ENCODE measurements at regions not wholly inside any gene's neighbourhood (a gene's known extent, or its start where the extent isn't known, plus 50 kb on each side); places are given as distances from the start of the nearest gene placed in this dataset.

DNA sequence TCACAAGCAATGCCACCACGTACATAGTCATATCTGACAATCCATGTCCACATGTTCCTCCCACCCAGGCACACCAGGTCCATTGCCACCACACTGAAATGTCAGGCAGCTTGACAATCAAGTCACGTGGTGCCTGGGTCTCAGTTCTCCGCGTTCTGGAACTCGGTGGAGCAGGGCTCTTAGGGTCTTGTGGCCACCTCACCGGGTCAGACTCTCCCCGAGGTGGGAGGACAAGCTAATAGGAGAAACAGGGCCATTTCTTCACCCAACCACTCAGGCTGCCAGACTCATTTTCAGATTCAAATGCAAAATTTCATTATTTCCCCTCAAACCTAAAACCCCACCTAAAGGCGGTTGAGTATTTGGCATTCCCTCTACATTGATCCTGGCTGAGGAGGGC lies 200.5 kb upstream of the GAS1 start:
- BruUV-seq (replicated peaks): no TSS peak
- Histone ChIP-seq H3K4me3 (ENCODE audit: low read depth, low read length, poor library complexity, severe bottlenecking) (no peak overlapping the region), H4K20me1 (ENCODE audit: insufficient read depth, low read length) (no peaks in the 10 kb centered on the region), H3K4me2 (ENCODE audit: low read length) (no peak overlapping the region), H3K79me2 (ENCODE audit: insufficient read depth, low read depth, low read length) (no peaks in the 10 kb centered on the region), H3K9me3 (ENCODE audit: low read length) (no peaks in the 10 kb centered on the region), H2AFZ (ENCODE audit: low read length) (no peak overlapping the region), H3K9me2 (ENCODE audit: insufficient read depth, low read length) (no peaks in the 10 kb centered on the region), H3K4me1 (ENCODE audit: insufficient read depth, low read length, poor library complexity, severe bottlenecking) (no peaks in the 10 kb centered on the region), H3K27ac (ENCODE audit: low read depth, low read length, poor library complexity, severe bottlenecking) (no peak overlapping the region), H3K36me3 (ENCODE audit: insufficient read depth, low read length) (no peaks in the 10 kb centered on the region)
- intact Hi-C loops (cut with micrococcal nuclease; ENCODE audit: unreplicated experiment): no loop called here
- ChIA-PET CTCF (ENCODE audit: unreplicated experiment) (no interaction called here), POLR2A (no interaction called here)
- TF ChIP-seq EZH2phosphoT487 (IDR thresholded peaks at IDR 0.05; ENCODE audit: borderline replicate concordance, low read depth, low read length): no peak
- TF ChIP-seq, protein P1, sequence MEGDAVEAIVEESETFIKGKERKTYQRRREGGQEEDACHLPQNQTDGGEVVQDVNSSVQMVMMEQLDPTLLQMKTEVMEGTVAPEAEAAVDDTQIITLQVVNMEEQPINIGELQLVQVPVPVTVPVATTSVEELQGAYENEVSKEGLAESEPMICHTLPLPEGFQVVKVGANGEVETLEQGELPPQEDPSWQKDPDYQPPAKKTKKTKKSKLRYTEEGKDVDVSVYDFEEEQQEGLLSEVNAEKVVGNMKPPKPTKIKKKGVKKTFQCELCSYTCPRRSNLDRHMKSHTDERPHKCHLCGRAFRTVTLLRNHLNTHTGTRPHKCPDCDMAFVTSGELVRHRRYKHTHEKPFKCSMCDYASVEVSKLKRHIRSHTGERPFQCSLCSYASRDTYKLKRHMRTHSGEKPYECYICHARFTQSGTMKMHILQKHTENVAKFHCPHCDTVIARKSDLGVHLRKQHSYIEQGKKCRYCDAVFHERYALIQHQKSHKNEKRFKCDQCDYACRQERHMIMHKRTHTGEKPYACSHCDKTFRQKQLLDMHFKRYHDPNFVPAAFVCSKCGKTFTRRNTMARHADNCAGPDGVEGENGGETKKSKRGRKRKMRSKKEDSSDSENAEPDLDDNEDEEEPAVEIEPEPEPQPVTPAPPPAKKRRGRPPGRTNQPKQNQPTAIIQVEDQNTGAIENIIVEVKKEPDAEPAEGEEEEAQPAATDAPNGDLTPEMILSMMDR (conservative IDR thresholded peaks at IDR 0.05; ENCODE audit: low read length): no peak
- DNase-seq (ENCODE audit: low spot score): no peak

- no peak overlapping the region for H2AFZ ChIP-seq (ENCODE audit: low read length)
- H4K20me1 ChIP-seq (ENCODE audit: insufficient read depth, low read length): no peaks in the 10 kb centered on the region
- H3K4me2 ChIP-seq (ENCODE audit: low read length): no peak overlapping the region
- H3K9me3 ChIP-seq (ENCODE audit: low read length): no peaks in the 10 kb centered on the region
- H3K27ac ChIP-seq (ENCODE audit: low read depth, low read length, poor library complexity, severe bottlenecking): no peak overlapping the region
- no peak overlapping the region for H3K4me3 ChIP-seq (ENCODE audit: low read depth, low read length, poor library complexity, severe bottlenecking)
- no peaks in the 10 kb centered on the region for H3K79me2 ChIP-seq (ENCODE audit: insufficient read depth, low read depth, low read length)
- no peaks in the 10 kb centered on the region for H3K36me3 ChIP-seq (ENCODE audit: insufficient read depth, low read length)
- CTCF ChIA-PET (ENCODE audit: unreplicated experiment): no interaction called here
- BruUV-seq (replicated peaks): no TSS peak
- DNase-seq (ENCODE audit: low spot score): no peak
- intact Hi-C loops (cut with micrococcal nuclease; ENCODE audit: unreplicated experiment): no loop called here
- POLR2A ChIA-PET: no interaction called here
- TF ChIP-seq, protein P1 (conservative IDR thresholded peaks at IDR 0.05; ENCODE audit: low read length): no peak
- no peak for TF ChIP-seq EZH2phosphoT487 (IDR thresholded peaks at IDR 0.05; ENCODE audit: borderline replicate concordance, low read depth, low read length)
- no peaks in the 10 kb centered on the region for H3K4me1 ChIP-seq (ENCODE audit: insufficient read depth, low read length, poor library complexity, severe bottlenecking)
- H3K9me2 ChIP-seq (ENCODE audit: insufficient read depth, low read length): no peaks in the 10 kb centered on the region
Observed at GRCh38 chr9:87148331-87149104, 201.2 kb upstream of the GAS1 start.

DNA sequence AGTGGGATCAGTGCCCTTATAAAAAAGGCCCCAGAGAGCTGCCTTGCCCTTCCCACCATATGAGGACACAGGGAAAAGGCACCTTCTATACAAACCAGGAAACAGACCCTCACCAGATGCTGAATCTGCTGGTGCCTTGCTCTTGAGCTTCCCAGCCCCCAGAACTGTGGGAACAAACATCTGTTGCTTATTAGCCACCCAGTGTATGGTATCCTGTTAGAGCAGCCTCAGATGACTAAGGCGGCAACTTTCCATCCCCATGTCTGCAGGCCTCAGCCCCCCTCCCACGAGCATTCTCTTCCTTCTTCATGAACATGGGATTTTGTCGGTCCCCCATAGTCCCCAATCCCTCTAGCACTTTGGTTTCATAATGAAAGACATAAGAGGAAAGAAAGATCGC lies 202.5 kb upstream of the GAS1 start:
- no peak overlapping the region for H3K4me2 ChIP-seq (ENCODE audit: low read length)
- H3K36me3 ChIP-seq (ENCODE audit: insufficient read depth, low read length): no peaks in the 10 kb centered on the region
- BruUV-seq (replicated peaks): no TSS peak
- intact Hi-C loops (cut with micrococcal nuclease; ENCODE audit: unreplicated experiment): no loop called here
- H3K4me1 ChIP-seq (ENCODE audit: insufficient read depth, low read length, poor library complexity, severe bottlenecking): no peaks in the 10 kb centered on the region
- H2AFZ ChIP-seq (ENCODE audit: low read length): no peak overlapping the region
- no peaks in the 10 kb centered on the region for H4K20me1 ChIP-seq (ENCODE audit: insufficient read depth, low read length)
- ChIA-PET CTCF (ENCODE audit: unreplicated experiment) (no interaction called here), POLR2A (no interaction called here)
- H3K4me3 ChIP-seq (ENCODE audit: low read depth, low read length, poor library complexity, severe bottlenecking): no peak overlapping the region
- H3K9me2 ChIP-seq (ENCODE audit: insufficient read depth, low read length): no peaks in the 10 kb centered on the region
- no peak overlapping the region for H3K27ac ChIP-seq (ENCODE audit: low read depth, low read length, poor library complexity, severe bottlenecking)
- no peak for TF ChIP-seq EZH2phosphoT487 (IDR thresholded peaks at IDR 0.05; ENCODE audit: borderline replicate concordance, low read depth, low read length)
- TF ChIP-seq, protein P1 (conservative IDR thresholded peaks at IDR 0.05; ENCODE audit: low read length): no peak
- DNase-seq (ENCODE audit: low spot score): no peak
- H3K9me3 ChIP-seq (ENCODE audit: low read length): no peaks in the 10 kb centered on the region
- no peaks in the 10 kb centered on the region for H3K79me2 ChIP-seq (ENCODE audit: insufficient read depth, low read depth, low read length)

All from OCI-LY7 (cell line).